ENCODE measurements at regions not wholly inside any gene's neighbourhood (a gene's known extent, or its start where the extent isn't known, plus 50 kb on each side); places are given as distances from the start of the nearest gene placed in this dataset. TPM values are rescaled to one million over a fixed set of nuclear protein-coding genes. Genes with fewer than 3 reads are reported as not detected.
"Not testable (repeated sequence)": the region's sequence is repeated elsewhere in the genome, so short reads cannot be mapped to it uniquely, and the experiment has no call there.

DNA sequence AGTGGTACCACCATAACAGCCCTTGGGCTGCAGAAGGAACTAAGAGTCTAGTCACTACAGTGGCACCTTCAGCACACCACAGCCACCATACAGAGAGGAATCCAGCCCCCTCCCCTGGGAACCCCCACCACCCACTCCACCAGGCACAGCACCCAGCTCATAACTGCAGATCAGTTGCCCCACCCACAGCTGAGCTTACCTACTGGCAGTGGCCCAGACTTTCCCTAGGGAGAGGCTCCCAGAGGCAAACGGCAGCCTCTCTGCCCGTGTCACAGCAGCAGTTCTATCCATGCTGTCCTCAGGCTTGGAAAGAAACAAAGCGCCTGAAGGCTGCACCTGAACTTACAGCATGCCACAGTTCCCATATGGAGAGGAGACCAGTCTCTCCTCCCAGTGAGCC lies 372.3 kb downstream of the OR4F29 start:
- H3K36me3 Mint-ChIP-seq; H3K27ac Mint-ChIP-seq; H3K4me3 Mint-ChIP-seq; H3K4me1 Mint-ChIP-seq; H3K27me3 Mint-ChIP-seq (ENCODE audit: low read depth); H3K9me3 Mint-ChIP-seq; DNase-seq (ENCODE audit: low spot score in 2 of 2, unreplicated experiment in 2 of 2): not testable (repeated sequence)

DNA sequence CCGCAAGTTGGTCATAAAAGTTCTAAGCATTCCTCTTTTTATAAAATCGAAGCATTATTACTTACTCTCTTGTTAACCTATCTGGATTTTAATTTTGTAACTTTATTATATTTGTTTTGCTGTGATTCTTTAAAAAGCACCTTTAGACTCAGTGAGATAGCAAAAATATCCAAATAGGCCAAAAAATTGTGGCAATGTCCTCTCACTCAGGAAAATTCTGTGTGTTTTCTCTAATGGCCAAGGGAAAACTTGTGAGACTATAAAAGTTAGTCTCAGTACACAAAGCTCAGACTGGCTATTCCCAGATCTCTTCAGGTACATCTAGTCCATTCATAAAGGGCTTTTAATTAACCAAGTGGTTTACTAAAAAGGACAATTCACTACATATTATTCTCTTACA lies 386.4 kb downstream of the OR4F29 start, which contains the start of gene OR4F5:
Gene OR4F5 (plus strand): TSS at position 301 of the 400 bp plus-strand sequence.
- not testable (repeated sequence) for H3K27ac Mint-ChIP-seq; DNase-seq (ENCODE audit: low spot score in 2 of 2, unreplicated experiment in 2 of 2); H3K4me1 Mint-ChIP-seq; H3K4me3 Mint-ChIP-seq; H3K36me3 Mint-ChIP-seq; H3K27me3 Mint-ChIP-seq (ENCODE audit: low read depth); H3K9me3 Mint-ChIP-seq

DNA sequence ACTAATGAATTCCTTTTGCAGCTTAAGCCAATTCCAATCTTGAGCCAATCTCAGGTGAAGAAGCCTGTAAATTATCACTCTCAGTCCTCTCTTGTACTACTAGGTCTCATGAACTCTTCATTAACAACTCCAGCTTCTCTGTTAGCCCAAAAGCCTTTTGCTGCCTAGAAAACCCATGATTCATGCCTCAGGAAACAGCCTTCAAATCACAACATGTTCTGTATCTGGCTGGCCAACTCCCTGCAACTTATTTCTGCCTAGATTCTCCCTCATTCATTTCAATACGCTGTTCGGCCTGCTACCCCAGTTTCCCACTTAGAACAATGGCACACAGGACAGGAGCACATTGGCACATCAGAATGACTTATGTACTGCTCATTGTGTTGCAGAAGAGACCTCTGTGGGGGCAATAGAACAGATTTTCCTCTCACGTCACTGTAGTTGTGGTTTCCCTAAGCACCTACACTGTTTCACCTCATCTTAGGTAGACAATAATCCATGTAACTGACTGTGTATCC lies 395.4 kb downstream of the OR4F29 start:
- not testable (repeated sequence) for DNase-seq (ENCODE audit: low spot score in 2 of 2, unreplicated experiment in 2 of 2); H3K27ac Mint-ChIP-seq; H3K4me3 Mint-ChIP-seq; H3K36me3 Mint-ChIP-seq; H3K9me3 Mint-ChIP-seq; H3K4me1 Mint-ChIP-seq; H3K27me3 Mint-ChIP-seq (ENCODE audit: low read depth)

GRCh38 chr1:53182-53581 lies 398.3 kb downstream of the OR4F29 start:
- not testable (repeated sequence) for H3K4me3 Mint-ChIP-seq; H3K27ac Mint-ChIP-seq; H3K4me1 Mint-ChIP-seq; H3K9me3 Mint-ChIP-seq; H3K27me3 Mint-ChIP-seq (ENCODE audit: low read depth); H3K36me3 Mint-ChIP-seq; DNase-seq (ENCODE audit: low spot score in 2 of 2, unreplicated experiment in 2 of 2)

GRCh38 chr1:41965-42466 lies 409.5 kb downstream of the OR4F29 start:
- not testable (repeated sequence) for H3K9me3 Mint-ChIP-seq; H3K4me1 Mint-ChIP-seq; H3K27ac Mint-ChIP-seq; H3K36me3 Mint-ChIP-seq; H3K4me3 Mint-ChIP-seq; H3K27me3 Mint-ChIP-seq (ENCODE audit: low read depth); DNase-seq (ENCODE audit: low spot score in 2 of 2, unreplicated experiment in 2 of 2)

- H3K4me1 Mint-ChIP-seq; H3K36me3 Mint-ChIP-seq; H3K27me3 Mint-ChIP-seq (ENCODE audit: low read depth); DNase-seq (ENCODE audit: low spot score in 2 of 2, unreplicated experiment in 2 of 2); H3K9me3 Mint-ChIP-seq; H3K4me3 Mint-ChIP-seq; H3K27ac Mint-ChIP-seq: not testable (repeated sequence)
Measured at GRCh38 chr1:41197-41596, 410.3 kb downstream of the OR4F29 start.

GRCh38 chr1:29183-29582 lies 422.3 kb downstream of the OR4F29 start:
- not testable (repeated sequence) for H3K27me3 Mint-ChIP-seq (ENCODE audit: low read depth); H3K4me1 Mint-ChIP-seq; H3K9me3 Mint-ChIP-seq; H3K27ac Mint-ChIP-seq; H3K4me3 Mint-ChIP-seq; DNase-seq (ENCODE audit: low spot score in 2 of 2, unreplicated experiment in 2 of 2); H3K36me3 Mint-ChIP-seq

- not testable (repeated sequence) for H3K4me1 Mint-ChIP-seq; H3K27me3 Mint-ChIP-seq (ENCODE audit: low read depth); H3K36me3 Mint-ChIP-seq; H3K27ac Mint-ChIP-seq; H3K9me3 Mint-ChIP-seq; H3K4me3 Mint-ChIP-seq
- DNase-seq (ENCODE audit: low spot score in 2 of 2, unreplicated experiment in 2 of 2) = peak in 1 of 2 experiments; percentile 19
Measured at GRCh38 chr1:17298-17697, 434.2 kb downstream of the OR4F29 start.

DNA sequence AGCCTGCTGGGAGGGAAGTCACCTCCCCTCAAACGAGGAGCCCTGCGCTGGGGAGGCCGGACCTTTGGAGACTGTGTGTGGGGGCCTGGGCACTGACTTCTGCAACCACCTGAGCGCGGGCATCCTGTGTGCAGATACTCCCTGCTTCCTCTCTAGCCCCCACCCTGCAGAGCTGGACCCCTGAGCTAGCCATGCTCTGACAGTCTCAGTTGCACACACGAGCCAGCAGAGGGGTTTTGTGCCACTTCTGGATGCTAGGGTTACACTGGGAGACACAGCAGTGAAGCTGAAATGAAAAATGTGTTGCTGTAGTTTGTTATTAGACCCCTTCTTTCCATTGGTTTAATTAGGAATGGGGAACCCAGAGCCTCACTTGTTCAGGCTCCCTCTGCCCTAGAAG lies 435.5 kb downstream of the OR4F29 start:
- H3K4me1 Mint-ChIP-seq; DNase-seq (ENCODE audit: low spot score in 2 of 2, unreplicated experiment in 2 of 2); H3K27ac Mint-ChIP-seq; H3K27me3 Mint-ChIP-seq (ENCODE audit: low read depth); H3K36me3 Mint-ChIP-seq; H3K9me3 Mint-ChIP-seq; H3K4me3 Mint-ChIP-seq: not testable (repeated sequence)

DNA sequence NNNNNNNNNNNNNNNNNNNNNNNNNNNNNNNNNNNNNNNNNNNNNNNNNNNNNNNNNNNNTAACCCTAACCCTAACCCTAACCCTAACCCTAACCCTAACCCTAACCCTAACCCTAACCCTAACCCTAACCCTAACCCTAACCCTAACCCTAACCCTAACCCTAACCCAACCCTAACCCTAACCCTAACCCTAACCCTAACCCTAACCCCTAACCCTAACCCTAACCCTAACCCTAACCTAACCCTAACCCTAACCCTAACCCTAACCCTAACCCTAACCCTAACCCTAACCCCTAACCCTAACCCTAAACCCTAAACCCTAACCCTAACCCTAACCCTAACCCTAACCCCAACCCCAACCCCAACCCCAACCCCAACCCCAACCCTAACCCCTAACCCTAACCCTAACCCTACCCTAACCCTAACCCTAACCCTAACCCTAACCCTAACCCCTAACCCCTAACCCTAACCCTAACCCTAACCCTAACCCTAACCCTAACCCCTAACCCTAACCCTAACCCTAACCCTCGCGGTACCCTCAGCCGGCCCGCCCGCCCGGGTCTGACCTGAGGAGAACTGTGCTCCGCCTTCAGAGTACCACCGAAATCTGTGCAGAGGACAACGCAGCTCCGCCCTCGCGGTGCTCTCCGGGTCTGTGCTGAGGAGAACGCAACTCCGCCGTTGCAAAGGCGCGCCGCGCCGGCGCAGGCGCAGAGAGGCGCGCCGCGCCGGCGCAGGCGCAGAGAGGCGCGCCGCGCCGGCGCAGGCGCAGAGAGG lies 441.3 kb downstream of the OR4F29 start:
- not testable (repeated sequence) for H3K4me3 Mint-ChIP-seq; H3K9me3 Mint-ChIP-seq; H3K4me1 Mint-ChIP-seq; H3K27me3 Mint-ChIP-seq (ENCODE audit: low read depth); H3K27ac Mint-ChIP-seq; H3K36me3 Mint-ChIP-seq
- peak in 1 of 2 experiments; percentile 36 for DNase-seq (ENCODE audit: low spot score in 2 of 2, unreplicated experiment in 2 of 2)

Small RNA genes lying in the stretch of these regions (microRNA-seq; reads per million reads assigned to microRNA genes)
- not detected for gene MIR6859-1
- not detected for gene MIR6859-2

Measured in mesothelial cell of epicardium (in vitro differentiated cells).